Uterus (tissue), 2 donors: ENCODE measurements at regions not wholly inside any gene's neighbourhood (a gene's known extent, or its start where the extent isn't known, plus 50 kb on each side); places are given as distances from the start of the nearest gene placed in this dataset.

Experiments used
- CTCF ChIP-seq, 4 experiments: fragments of 200-600 bp in 2 of 4; fragments of 450-650 bp in 2 of 4; sonication (generic) in 2 of 4; IDR thresholded peaks; one replicate each; pipeline ENCODE4 v1.5.1; 2016 to 2019; ENCODE audit warnings: antibody characterized with exemption in 4 of 4, mild to moderate bottlenecking in 2 of 4, moderate library complexity in 1 of 4
- POLR2A ChIP-seq, 2 donors: fragments of 450-650 bp; IDR thresholded peaks; one replicate each; pipeline ENCODE4 v1.6.1; 2016; ENCODE audit warnings: antibody characterized with exemption in 2 of 2, mild to moderate bottlenecking in 1 of 2, moderate library complexity in 1 of 2

DNA sequence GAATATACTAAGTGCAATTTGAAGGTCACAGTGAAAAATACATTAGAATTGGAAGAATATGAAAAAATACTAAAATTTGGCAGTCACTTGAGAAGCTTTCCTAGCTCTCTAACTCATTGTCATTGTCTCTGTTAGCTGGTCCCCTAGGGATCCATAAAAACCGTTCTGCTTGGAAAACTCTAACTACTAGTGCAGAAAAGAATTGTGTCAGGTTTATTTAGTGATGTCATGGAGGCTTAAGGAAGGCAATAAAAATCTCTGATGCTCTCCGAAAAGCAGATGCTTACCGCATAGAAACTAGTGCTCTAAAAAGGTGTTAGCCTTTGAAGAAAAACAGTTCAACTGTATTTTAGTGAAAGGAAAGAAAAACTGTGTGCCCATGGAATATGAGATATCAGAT is 150.1 kb upstream of the DLGAP1 start:
- TF ChIP-seq CTCF (IDR thresholded peaks at IDR 0.05) = no peak
- no peak for TF ChIP-seq POLR2A (IDR thresholded peaks at IDR 0.05)
